Testis (tissue), 2 donors: ENCODE measurements at regions not wholly inside any gene's neighbourhood (a gene's known extent, or its start where the extent isn't known, plus 50 kb on each side); places are given as distances from the start of the nearest gene placed in this dataset.

Experiments used
- POLR2A ChIP-seq: fragments of 450-650 bp; IDR thresholded peaks from one replicate; pipeline ENCODE4 v1.6.1; 2017; ENCODE audit warnings: antibody characterized with exemption, mild to moderate bottlenecking, moderate library complexity
- TF ChIP-seq, protein P1 (sequence below), 3 experiments: fragments of 450-650 bp in 2 of 3; fragments of 200-600 bp in 1 of 3; sonication (generic) in 1 of 3; IDR thresholded peaks; one replicate each; pipeline ENCODE4 v1.5.1; 2016 to 2019; ENCODE audit warnings: antibody characterized with exemption in 3 of 3, mild to moderate bottlenecking in 2 of 3, moderate library complexity in 1 of 3

DNA sequence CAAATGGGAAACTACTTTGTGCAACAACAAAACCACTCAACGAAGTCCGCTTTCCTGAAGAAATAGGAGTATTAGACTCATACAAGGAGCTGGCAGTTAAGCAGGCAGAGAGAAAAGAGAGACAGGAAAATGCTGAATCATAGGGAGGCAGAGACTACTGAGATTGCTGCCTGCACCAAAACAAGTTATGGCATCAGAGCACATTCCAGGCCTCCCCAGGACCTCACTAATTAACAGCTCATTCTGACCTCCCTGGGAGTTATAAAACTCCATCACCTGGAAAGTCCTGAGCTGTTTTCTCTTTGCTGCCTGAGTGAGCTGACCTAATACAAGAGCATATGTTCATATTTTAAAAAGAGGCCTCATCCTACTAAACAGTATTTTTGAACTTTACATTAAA, 741.0 kb downstream of the MCTP2 start:
- TF ChIP-seq, protein P1, sequence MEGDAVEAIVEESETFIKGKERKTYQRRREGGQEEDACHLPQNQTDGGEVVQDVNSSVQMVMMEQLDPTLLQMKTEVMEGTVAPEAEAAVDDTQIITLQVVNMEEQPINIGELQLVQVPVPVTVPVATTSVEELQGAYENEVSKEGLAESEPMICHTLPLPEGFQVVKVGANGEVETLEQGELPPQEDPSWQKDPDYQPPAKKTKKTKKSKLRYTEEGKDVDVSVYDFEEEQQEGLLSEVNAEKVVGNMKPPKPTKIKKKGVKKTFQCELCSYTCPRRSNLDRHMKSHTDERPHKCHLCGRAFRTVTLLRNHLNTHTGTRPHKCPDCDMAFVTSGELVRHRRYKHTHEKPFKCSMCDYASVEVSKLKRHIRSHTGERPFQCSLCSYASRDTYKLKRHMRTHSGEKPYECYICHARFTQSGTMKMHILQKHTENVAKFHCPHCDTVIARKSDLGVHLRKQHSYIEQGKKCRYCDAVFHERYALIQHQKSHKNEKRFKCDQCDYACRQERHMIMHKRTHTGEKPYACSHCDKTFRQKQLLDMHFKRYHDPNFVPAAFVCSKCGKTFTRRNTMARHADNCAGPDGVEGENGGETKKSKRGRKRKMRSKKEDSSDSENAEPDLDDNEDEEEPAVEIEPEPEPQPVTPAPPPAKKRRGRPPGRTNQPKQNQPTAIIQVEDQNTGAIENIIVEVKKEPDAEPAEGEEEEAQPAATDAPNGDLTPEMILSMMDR (IDR thresholded peaks at IDR 0.05), result no peak
- no peak for TF ChIP-seq POLR2A
